Smooth muscle cell (in vitro differentiated cells): ENCODE measurements at regions not wholly inside any gene's neighbourhood (a gene's known extent, or its start where the extent isn't known, plus 50 kb on each side); places are given as distances from the start of the nearest gene placed in this dataset.

Experiments used
- DNase-seq: peaks from one replicate; lab custom pipeline; 2025; ENCODE audit not compliant: unreplicated experiment; lab: John Stamatoyannopoulos, UW
- H2AFZ ChIP-seq: fragments of 200-600 bp; sonication (generic); 2 replicates; pipeline ENCODE4 v1.6.0; 2016; ENCODE audit warnings: antibody characterized with exemption, low read depth, mild to moderate bottlenecking
- H3F3A ChIP-seq: fragments of 200-600 bp; sonication (generic); 2 replicates; pipeline ENCODE4 v1.6.0; 2017; ENCODE audit warnings: antibody characterized with exemption, low read depth
- H3K27ac ChIP-seq: fragments of 200-600 bp; sonication (generic); 2 replicates; pipeline ENCODE4 v1.5.1; 2016; ENCODE audit warnings: low read depth, mild to moderate bottlenecking
- H3K27me3 ChIP-seq: fragments of 200-600 bp; sonication (generic); 2 replicates; pipeline ENCODE4 v1.6.1; 2016; ENCODE audit warnings: low read depth, mild to moderate bottlenecking
- H3K36me3 ChIP-seq: fragments of 200-600 bp; sonication (generic); 2 replicates; pipeline ENCODE4 v1.5.1; 2016; ENCODE audit warnings: low read depth
- H3K4me1 ChIP-seq: fragments of 200-600 bp; sonication (generic); 2 replicates; pipeline ENCODE4 v1.5.1; 2016; ENCODE audit warnings: low read depth
- H3K4me2 ChIP-seq: fragments of 200-600 bp; sonication (generic); 2 replicates; pipeline ENCODE4 v1.6.0; 2016; ENCODE audit warnings: mild to moderate bottlenecking
- H3K4me3 ChIP-seq: fragments of 200-600 bp; sonication (generic); 2 replicates; pipeline ENCODE4 v1.5.1; 2016; ENCODE audit warnings: mild to moderate bottlenecking
- H3K79me2 ChIP-seq: fragments of 200-600 bp; sonication (generic); 2 replicates; pipeline ENCODE4 v1.6.0; 2016; ENCODE audit warnings: low read depth, mild to moderate bottlenecking
- H3K9ac ChIP-seq: fragments of 200-600 bp; sonication (generic); 2 replicates; pipeline ENCODE4 v1.6.0; 2016; ENCODE audit warnings: low read depth
- H3K9me3 ChIP-seq: fragments of 200-600 bp; sonication (generic); replicated peaks from 2 replicates; pipeline ENCODE4 v1.5.1; 2016; ENCODE audit warnings: low read depth
- H4K20me1 ChIP-seq: fragments of 200-600 bp; sonication (generic); 2 replicates; pipeline ENCODE4 v1.6.0; 2016; ENCODE audit warnings: low read depth
- WGBS: methylation state at CpG from one replicate; pipeline ENCODE4 v1.1.7; 2016; ENCODE audit warnings: low lambda C conversion rate; 5-methylcytosine and 5-hydroxymethylcytosine counted together
- TF ChIP-seq, protein P1 (sequence below): fragments of 200-600 bp; sonication (generic); IDR thresholded peaks from 2 replicates; pipeline ENCODE4 v1.5.1; 2017; ENCODE audit warnings: borderline replicate concordance, mild to moderate bottlenecking, antibody characterized with exemption; ENCODE audit not compliant: insufficient read depth, poor library complexity, severe bottlenecking

DNA sequence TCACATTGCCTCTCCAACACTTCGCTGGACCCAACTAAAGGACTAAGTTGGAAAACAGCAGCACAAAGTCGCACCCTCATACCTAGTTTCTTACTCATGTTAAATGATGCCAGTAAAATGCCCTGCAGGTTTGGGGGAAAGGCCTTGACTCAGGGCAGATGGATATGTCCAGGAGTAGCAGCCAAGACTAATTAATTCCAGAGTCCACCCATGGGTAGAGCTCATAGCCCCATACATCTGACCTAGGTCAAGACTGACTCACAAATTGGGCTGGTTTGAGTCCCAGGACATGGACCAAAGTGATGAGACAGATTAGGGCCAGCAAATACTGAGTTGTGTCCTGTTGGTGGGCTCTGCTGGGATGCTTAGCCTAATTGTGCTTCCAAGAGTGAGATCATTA is 224.0 kb upstream of the BTG1 start:
- WGBS: 97% methylated on average over 2 of the region's 2 CpGs
- H2AFZ ChIP-seq: no peak overlapping the region
- no peaks in the 10 kb centered on the region for H3F3A ChIP-seq
- no peaks in the 10 kb centered on the region for H3K27me3 ChIP-seq
- no peaks in the 10 kb centered on the region for H4K20me1 ChIP-seq
- DNase-seq: no peak
- no peak overlapping the region for H3K9ac ChIP-seq
- H3K36me3 ChIP-seq: no peaks in the 10 kb centered on the region
- no peak overlapping the region for H3K27ac ChIP-seq
- no peak overlapping the region for H3K4me2 ChIP-seq
- H3K9me3 ChIP-seq: no peaks in the 10 kb centered on the region
- no peak overlapping the region for H3K4me3 ChIP-seq
- no peaks in the 10 kb centered on the region for H3K79me2 ChIP-seq
- no peaks in the 10 kb centered on the region for H3K4me1 ChIP-seq
- TF ChIP-seq, protein P1, sequence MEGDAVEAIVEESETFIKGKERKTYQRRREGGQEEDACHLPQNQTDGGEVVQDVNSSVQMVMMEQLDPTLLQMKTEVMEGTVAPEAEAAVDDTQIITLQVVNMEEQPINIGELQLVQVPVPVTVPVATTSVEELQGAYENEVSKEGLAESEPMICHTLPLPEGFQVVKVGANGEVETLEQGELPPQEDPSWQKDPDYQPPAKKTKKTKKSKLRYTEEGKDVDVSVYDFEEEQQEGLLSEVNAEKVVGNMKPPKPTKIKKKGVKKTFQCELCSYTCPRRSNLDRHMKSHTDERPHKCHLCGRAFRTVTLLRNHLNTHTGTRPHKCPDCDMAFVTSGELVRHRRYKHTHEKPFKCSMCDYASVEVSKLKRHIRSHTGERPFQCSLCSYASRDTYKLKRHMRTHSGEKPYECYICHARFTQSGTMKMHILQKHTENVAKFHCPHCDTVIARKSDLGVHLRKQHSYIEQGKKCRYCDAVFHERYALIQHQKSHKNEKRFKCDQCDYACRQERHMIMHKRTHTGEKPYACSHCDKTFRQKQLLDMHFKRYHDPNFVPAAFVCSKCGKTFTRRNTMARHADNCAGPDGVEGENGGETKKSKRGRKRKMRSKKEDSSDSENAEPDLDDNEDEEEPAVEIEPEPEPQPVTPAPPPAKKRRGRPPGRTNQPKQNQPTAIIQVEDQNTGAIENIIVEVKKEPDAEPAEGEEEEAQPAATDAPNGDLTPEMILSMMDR: no peak

DNA sequence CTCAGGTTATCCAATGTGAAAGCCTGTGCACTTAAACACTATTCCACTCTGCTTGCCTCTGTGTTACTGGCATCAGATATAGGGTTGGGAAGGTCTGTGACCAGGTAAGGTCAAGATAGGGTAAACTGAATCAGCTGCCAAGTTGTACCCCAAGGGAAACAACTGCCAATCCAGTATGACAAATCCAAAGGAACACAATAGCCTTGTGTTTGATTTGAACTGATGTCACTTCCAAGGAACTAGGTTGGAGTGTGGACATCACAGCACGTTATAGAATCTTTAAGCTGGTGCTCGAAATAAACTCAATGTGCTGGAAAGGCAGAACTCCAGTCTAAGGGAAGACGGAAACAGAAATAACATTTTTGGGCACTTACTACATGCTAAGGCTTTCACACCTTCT is 223.4 kb upstream of the BTG1 start:
- no peak overlapping the region for H3K4me3 ChIP-seq
- 96% methylated on average over 3 of the region's 3 CpGs for WGBS

DNA sequence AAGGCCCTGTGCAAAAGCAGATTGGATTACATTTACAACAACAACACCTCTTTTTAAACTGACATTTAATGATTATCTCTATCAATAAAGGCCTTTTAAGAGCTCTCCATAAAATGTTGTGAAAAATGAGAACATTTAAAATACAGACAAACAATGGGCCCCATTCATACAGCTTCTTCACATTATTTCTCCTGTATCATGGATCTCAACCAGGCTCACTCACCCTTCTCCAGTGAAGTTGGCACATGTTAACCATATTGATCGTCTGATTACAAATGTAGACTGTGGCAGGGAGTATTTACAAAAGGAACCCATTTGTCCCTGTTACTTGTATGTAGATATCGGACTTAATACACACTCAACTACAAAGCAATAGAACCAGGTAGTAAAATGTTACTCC is 220.2 kb upstream of the BTG1 start:
- Histone ChIP-seq H3K9me3 (no peaks in the 10 kb centered on the region), H2AFZ (no peak overlapping the region), H3K9ac (no peak overlapping the region), H3K79me2 (no peaks in the 10 kb centered on the region), H3K4me1 (peaks cover 9% of the 10 kb centered on the region), H3K4me2 (no peak overlapping the region), H4K20me1 (no peaks in the 10 kb centered on the region), H3K27ac (no peak overlapping the region), H3K36me3 (no peaks in the 10 kb centered on the region), H3K4me3 (no peak overlapping the region), H3F3A (no peaks in the 10 kb centered on the region), H3K27me3 (no peaks in the 10 kb centered on the region)
- DNase-seq: no peak
- WGBS: 83% methylated on average over 2 of the region's 2 CpGs
- TF ChIP-seq, protein P1: no peak

More for the DNA sequence above, 223.4 kb upstream of the BTG1 start:
- Histone ChIP-seq H3K36me3 (no peaks in the 10 kb centered on the region), H3K4me1 (peaks cover 2% of the 10 kb centered on the region), H2AFZ (no peak overlapping the region), H3K9ac (no peak overlapping the region), H3F3A (no peaks in the 10 kb centered on the region), H4K20me1 (no peaks in the 10 kb centered on the region), H3K27ac (no peak overlapping the region), H3K27me3 (no peaks in the 10 kb centered on the region), H3K9me3 (no peaks in the 10 kb centered on the region), H3K79me2 (no peaks in the 10 kb centered on the region), H3K4me2 (no peak overlapping the region)
- TF ChIP-seq, protein P1: no peak
- no peak for DNase-seq

DNA sequence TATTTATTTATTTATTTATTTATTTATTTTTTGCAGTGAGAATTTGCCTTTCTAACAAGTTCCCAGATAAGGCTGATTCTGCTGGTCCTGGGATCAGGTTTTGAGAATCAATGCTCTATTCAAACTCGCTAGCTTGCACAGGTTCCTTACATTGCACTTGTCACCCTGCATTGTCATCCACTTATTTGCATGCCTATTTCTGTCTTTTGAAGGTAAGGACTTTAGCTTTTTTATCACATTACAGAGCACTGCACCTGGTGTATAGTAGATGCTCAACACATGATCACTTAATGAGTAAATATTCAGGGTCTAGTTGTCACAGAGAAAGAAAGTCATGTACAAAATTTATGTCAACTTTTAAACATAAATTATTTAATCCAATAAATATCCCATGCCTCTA is 219.7 kb upstream of the BTG1 start:
- H3F3A ChIP-seq: no peaks in the 10 kb centered on the region
- H3K9me3 ChIP-seq: no peaks in the 10 kb centered on the region
- H3K79me2 ChIP-seq: no peaks in the 10 kb centered on the region
- H3K9ac ChIP-seq: no peak overlapping the region
- H3K36me3 ChIP-seq: no peaks in the 10 kb centered on the region
- no peaks in the 10 kb centered on the region for H4K20me1 ChIP-seq
- no peak overlapping the region for H3K4me3 ChIP-seq
- no peak overlapping the region for H3K4me2 ChIP-seq
- no peak for DNase-seq
- peaks cover 9% of the 10 kb centered on the region for H3K4me1 ChIP-seq
- whole genome bisulfite sequencing: 91% methylated on average over 1 of the region's 1 CpG
- TF ChIP-seq, protein P1: no peak
- H3K27ac ChIP-seq: no peak overlapping the region
- H2AFZ ChIP-seq: no peak overlapping the region
- H3K27me3 ChIP-seq: no peaks in the 10 kb centered on the region
